ENCODE measurements at regions not wholly inside any gene's neighbourhood (a gene's known extent, or its start where the extent isn't known, plus 50 kb on each side); places are given as distances from the start of the nearest gene placed in this dataset.

DNA sequence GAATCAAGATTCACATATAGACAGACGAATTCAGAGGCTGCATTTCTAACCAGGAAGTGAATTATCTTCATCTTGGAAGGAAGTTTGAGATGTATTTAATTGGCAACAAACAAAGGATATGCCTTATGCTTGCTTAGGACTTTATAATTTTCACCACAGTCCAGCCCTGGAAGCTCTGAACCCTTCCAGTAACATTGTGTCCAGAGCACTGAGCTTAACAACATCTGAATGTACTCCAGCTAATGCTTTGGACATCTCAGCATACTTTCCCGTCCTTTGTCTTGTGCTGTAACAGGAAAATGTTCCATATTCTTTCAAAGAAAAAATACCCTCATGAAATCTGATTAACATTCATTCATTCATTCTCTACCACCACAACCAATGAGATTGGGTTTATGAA is 136.3 kb upstream of the SPATS2L start:
- no peak for TF ChIP-seq CTCF (IDR thresholded peaks at IDR 0.05; ENCODE audit: low read length)
- TF ChIP-seq EZH2 (IDR thresholded peaks at IDR 0.05; ENCODE audit: borderline replicate concordance, low read length) = no peak

Measured in OCI-LY1 (cell line).